GM23248 (cell line): ENCODE measurements at regions not wholly inside any gene's neighbourhood (a gene's known extent, or its start where the extent isn't known, plus 50 kb on each side); places are given as distances from the start of the nearest gene placed in this dataset.

ENCODE experiments used
- DNase-seq: peaks from one replicate; pipeline ENCODE4 v3.0.0-alpha.2; 2015
- H2AFZ ChIP-seq: fragments of 200-600 bp; sonication (generic); 2 replicates; pipeline ENCODE4 v1.6.1; 2016; ENCODE audit warnings: antibody characterized with exemption
- H3F3A ChIP-seq: fragments of 200-600 bp; sonication (generic); 2 replicates; pipeline ENCODE4 v1.6.1; 2016; ENCODE audit warnings: mild to moderate bottlenecking, antibody characterized with exemption, mixed run types; ENCODE audit not compliant: insufficient read depth
- H3K27ac ChIP-seq: fragments of 200-600 bp; sonication (generic); 2 replicates; pipeline ENCODE4 v1.5.1; 2016; ENCODE audit warnings: mild to moderate bottlenecking
- H3K27me3 ChIP-seq: fragments of 200-600 bp; sonication (generic); replicated peaks from 2 replicates; pipeline ENCODE4 v1.6.1; 2016; ENCODE audit warnings: mild to moderate bottlenecking; ENCODE audit not compliant: insufficient read depth
- H3K36me3 ChIP-seq: fragments of 200-600 bp; sonication (generic); 2 replicates; pipeline ENCODE4 v1.6.1; 2016; ENCODE audit warnings: low read depth, mild to moderate bottlenecking
- H3K4me1 ChIP-seq: fragments of 200-600 bp; sonication (generic); 2 replicates; pipeline ENCODE4 v1.6.1; 2016; ENCODE audit warnings: mild to moderate bottlenecking; ENCODE audit not compliant: insufficient read depth
- H3K4me2 ChIP-seq: fragments of 200-600 bp; sonication (generic); one replicate; pipeline ENCODE4 v1.6.1; 2016; ENCODE audit warnings: mild to moderate bottlenecking; ENCODE audit not compliant: unreplicated experiment
- H3K4me3 ChIP-seq: fragments of 200-600 bp; sonication (generic); 2 replicates; pipeline ENCODE4 v1.5.1; 2016; ENCODE audit warnings: mild to moderate bottlenecking
- H3K79me2 ChIP-seq: fragments of 200-600 bp; sonication (generic); 2 replicates; pipeline ENCODE4 v1.6.1; 2016; ENCODE audit warnings: mild to moderate bottlenecking; ENCODE audit not compliant: insufficient read depth
- H3K9ac ChIP-seq: fragments of 200-600 bp; sonication (generic); 2 replicates; pipeline ENCODE4 v1.6.1; 2016; ENCODE audit warnings: mild to moderate bottlenecking
- H3K9me2 ChIP-seq: fragments of 200-600 bp; sonication (generic); 2 replicates; pipeline ENCODE4 v1.6.1; 2016; ENCODE audit warnings: mixed run types, mild to moderate bottlenecking, moderate library complexity; ENCODE audit not compliant: insufficient read depth
- H3K9me3 ChIP-seq: fragments of 200-600 bp; sonication (generic); one replicate; pipeline ENCODE4 v1.6.1; 2017; ENCODE audit warnings: low read depth
- H4K20me1 ChIP-seq: fragments of 200-600 bp; sonication (generic); 2 replicates; pipeline ENCODE4 v1.6.0; 2016; ENCODE audit not compliant: insufficient read depth
- EZH2 ChIP-seq: fragments of 200-600 bp; sonication (generic); IDR thresholded peaks from 2 replicates; pipeline ENCODE4 v1.6.1; 2018; ENCODE audit warnings: antibody characterized with exemption, mild to moderate bottlenecking; ENCODE audit not compliant: insufficient read depth, poor library complexity, severe bottlenecking
- EZH2phosphoT487 ChIP-seq: fragments of 200-600 bp; sonication (generic); IDR thresholded peaks from 2 replicates; pipeline ENCODE4 v1.6.1; 2018; ENCODE audit warnings: antibody characterized with exemption, moderate library complexity, mild to moderate bottlenecking, low read depth; ENCODE audit not compliant: insufficient read depth
- WGBS, 2 experiments: methylation state at CpG; one replicate each; pipeline ENCODE4 v1.1.6; 2015 to 2017; ENCODE audit warnings: low lambda C conversion rate in 2 of 2, low coverage in 1 of 2; ENCODE audit errors: missing lambda C conversion rate in 2 of 2; 5-methylcytosine and 5-hydroxymethylcytosine counted together
- in situ Hi-C: fragments of 300-500 bp; cut with MboI; formaldehyde crosslinking; loops from 2 replicates; pipeline ENCODE4 v1.15.0; 2020

DNA sequence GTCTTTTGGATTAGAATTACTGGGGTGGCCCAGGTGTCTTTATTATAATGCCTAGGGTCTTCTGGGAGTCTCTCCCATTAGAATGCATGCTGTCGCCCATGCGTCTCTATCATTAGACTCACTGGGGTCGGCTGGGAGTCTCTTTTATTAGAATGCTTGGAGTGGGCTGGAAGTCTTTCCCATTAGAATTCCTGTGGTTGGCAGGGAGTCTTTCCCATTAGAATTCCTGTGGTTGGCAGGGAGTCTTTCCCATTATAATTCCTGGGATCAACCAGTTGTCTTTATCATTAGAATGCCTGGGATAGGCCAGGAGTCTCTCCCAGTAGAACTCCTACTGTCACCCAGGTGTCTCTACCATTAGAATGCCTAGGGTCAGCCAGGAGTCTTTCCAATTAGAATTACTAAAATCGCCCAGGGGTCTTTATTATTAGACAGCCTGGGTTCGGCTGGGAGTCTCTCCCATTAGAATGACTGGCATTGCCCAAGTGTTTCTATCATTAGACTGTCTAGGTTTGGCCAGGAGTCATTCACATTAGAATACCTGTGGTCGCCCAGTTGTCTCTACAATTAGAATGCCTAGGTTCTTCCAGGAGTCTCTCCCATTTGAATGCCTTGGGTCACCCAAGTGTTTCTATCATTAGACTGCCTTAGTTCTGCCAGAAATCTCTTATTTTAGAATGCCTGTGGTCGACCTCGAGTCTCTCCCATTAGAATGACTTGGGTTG, 1558.5 kb downstream of the UQCRFS1 start:
- Histone ChIP-seq H3K9ac (no peak overlapping the region), H3F3A (no peaks in the 10 kb centered on the region), H3K9me3 (no peaks in the 10 kb centered on the region), H3K9me2 (no peaks in the 10 kb centered on the region), H4K20me1 (no peaks in the 10 kb centered on the region), H3K36me3 (no peaks in the 10 kb centered on the region), H3K4me3 (no peak overlapping the region), H3K4me2 (no peak overlapping the region), H3K79me2 (no peaks in the 10 kb centered on the region), H3K27ac (no peak overlapping the region), H2AFZ (no peak overlapping the region), H3K4me1 (no peaks in the 10 kb centered on the region), H3K27me3 (no peaks in the 10 kb centered on the region)
- no peak for DNase-seq
- WGBS, 2 experiments = 7 to 17% methylated on average over 8 of the region's 8 CpGs
- in situ Hi-C loops = no loop called here
- TF ChIP-seq EZH2phosphoT487 = no peak
- TF ChIP-seq EZH2 = no peak

- no peak for DNase-seq
- Histone ChIP-seq H3K9me3 (no peaks in the 10 kb centered on the region), H3K9me2 (no peaks in the 10 kb centered on the region), H3K36me3 (no peaks in the 10 kb centered on the region), H3K79me2 (no peaks in the 10 kb centered on the region), H3K4me3 (no peak overlapping the region), H3K4me2 (no peak overlapping the region), H3F3A (no peaks in the 10 kb centered on the region), H3K9ac (no peak overlapping the region), H3K4me1 (no peaks in the 10 kb centered on the region), H3K27me3 (no peaks in the 10 kb centered on the region), H3K27ac (no peak overlapping the region), H4K20me1 (no peaks in the 10 kb centered on the region), H2AFZ (no peak overlapping the region)
- in situ Hi-C loops = no loop called here
- TF ChIP-seq EZH2phosphoT487 (no peak), EZH2 (no peak)
- WGBS, 2 experiments = 7 to 8% methylated on average over 3 of the region's 3 CpGs
These were observed 1560.2 kb downstream of the UQCRFS1 start for GRCh38 chr19:27652796-27653195.

DNA sequence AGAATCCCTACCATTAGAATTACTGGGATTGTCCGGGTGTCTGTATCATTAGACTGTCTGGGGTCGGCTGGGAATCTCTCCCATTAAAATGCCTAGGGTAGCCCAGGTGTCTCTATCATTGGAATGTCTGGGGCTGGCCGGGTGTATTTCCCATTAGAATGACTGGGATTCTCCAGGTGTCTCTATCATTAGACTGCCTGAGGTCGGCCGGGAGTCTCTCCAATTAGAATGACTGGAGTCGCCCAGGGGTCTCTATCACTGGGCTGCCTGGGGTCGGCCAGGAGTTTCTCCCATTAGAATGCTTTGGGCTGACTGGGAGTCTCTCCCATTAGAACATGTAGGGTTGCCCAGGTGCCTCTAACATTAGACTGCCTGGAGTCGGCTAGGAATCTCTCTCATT, 1560.7 kb downstream of the UQCRFS1 start:
- H3K79me2 ChIP-seq = no peaks in the 10 kb centered on the region
- H3F3A ChIP-seq = no peaks in the 10 kb centered on the region
- H3K9me3 ChIP-seq = no peaks in the 10 kb centered on the region
- H3K9me2 ChIP-seq = no peaks in the 10 kb centered on the region
- no peaks in the 10 kb centered on the region for H3K4me1 ChIP-seq
- in situ Hi-C loops = no loop called here
- TF ChIP-seq EZH2phosphoT487 (no peak), EZH2 (no peak)
- H4K20me1 ChIP-seq = no peaks in the 10 kb centered on the region
- H3K4me2 ChIP-seq = no peak overlapping the region
- H3K27ac ChIP-seq = no peak overlapping the region
- no peaks in the 10 kb centered on the region for H3K36me3 ChIP-seq
- no peaks in the 10 kb centered on the region for H3K27me3 ChIP-seq
- no peak overlapping the region for H3K9ac ChIP-seq
- DNase-seq = no peak
- H3K4me3 ChIP-seq = no peak overlapping the region
- no peak overlapping the region for H2AFZ ChIP-seq
- WGBS, 2 experiments = 20 to 33% methylated on average over 8 of the region's 8 CpGs

GRCh38 chr19:27647423-27647822, 1565.5 kb downstream of the UQCRFS1 start:
- no peaks in the 10 kb centered on the region for H3K79me2 ChIP-seq
- no peak overlapping the region for H3K4me2 ChIP-seq
- H3K27me3 ChIP-seq = no peaks in the 10 kb centered on the region
- TF ChIP-seq EZH2phosphoT487 = no peak
- TF ChIP-seq EZH2 = no peak
- no peaks in the 10 kb centered on the region for H4K20me1 ChIP-seq
- H3F3A ChIP-seq = no peaks in the 10 kb centered on the region
- no peaks in the 10 kb centered on the region for H3K9me3 ChIP-seq
- in situ Hi-C loops = no loop called here
- no peak overlapping the region for H3K27ac ChIP-seq
- H3K9ac ChIP-seq = no peak overlapping the region
- H3K4me3 ChIP-seq = no peak overlapping the region
- DNase-seq = no peak
- no peak overlapping the region for H2AFZ ChIP-seq
- H3K9me2 ChIP-seq = no peaks in the 10 kb centered on the region
- no peaks in the 10 kb centered on the region for H3K36me3 ChIP-seq
- H3K4me1 ChIP-seq = no peaks in the 10 kb centered on the region
- WGBS, 2 experiments = 23 to 28% methylated on average over 4 of the region's 4 CpGs
